Muscle of arm (tissue), 1 donor: ENCODE measurements at regions not wholly inside any gene's neighbourhood (a gene's known extent, or its start where the extent isn't known, plus 50 kb on each side); places are given as distances from the start of the nearest gene placed in this dataset.

Experiments
- DNase-seq: peaks from one replicate; pipeline ENCODE4 v3.0.0-alpha.2; 2013

DNA sequence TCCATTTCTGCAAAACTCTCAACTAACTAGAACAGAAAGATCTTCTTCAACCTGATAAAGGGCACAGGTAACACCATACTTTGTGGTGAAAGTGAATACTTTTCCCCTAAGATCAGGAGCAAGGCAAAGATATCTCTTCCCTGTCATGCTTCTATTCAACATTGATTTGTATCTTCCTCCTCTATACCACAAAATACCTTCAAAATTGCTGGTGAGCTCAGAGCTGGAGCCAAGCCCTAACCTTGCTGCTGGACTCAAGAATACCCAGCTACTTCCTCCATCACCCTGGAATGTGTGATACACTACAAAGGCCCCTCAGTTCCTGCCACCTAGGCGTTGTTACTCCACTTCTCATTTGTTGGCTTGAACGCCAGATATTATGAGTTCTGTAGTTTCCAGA, 499.0 kb downstream of the ACTL7B start:
- DNase-seq, result no peak

DNA sequence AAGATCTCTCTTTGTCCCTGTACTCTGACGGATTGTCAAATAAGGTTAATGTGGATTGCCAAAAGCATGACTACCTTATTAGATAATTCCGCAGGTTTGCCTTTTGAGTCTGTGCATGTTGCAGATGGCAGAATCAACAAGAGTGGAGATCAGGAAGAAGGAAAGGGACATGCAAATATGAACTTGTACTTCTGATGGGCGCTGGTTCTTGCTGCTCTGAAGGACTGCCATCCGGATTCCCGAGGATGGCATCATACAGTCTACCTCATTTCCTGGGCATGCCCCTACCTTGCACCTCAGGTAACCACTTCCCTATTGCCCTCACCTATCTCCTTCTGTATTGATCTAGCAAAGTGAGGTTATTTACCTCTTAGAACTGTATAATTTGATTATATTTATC, 504.2 kb downstream of the ACTL7B start:
- DNase-seq, result no peak

DNA sequence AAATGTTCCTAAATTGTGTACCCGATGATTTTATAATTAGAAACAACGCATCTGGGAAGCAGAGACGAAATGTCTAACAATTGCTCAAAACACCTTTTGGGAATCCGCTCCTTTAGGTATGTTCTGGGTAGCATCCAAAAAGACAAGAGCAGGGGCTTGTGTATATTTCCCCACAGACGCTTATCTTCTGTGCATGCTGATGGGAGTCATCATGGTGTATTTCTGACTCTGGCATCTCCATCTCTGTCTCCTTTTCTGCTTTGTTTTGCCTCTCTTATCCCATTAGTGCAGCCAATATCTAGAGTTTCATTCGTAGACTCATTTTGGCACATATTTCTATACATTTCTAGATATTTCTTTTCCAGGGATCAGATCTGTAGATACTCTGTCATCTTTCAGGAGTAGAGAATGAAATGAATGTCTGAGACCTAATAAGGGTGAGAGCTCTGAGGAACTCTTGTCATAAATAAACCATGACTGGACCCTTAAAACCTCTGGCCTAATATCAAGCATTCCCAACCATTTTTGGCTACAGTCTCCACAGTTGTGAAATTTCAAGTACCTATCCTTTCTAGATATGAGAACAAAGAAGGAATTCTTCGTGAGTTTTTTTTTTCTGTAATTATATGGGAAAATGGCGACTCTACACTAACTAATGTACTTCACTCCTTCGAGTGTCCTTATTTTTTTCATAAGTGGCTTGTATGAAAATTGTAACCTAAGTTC, 508.2 kb downstream of the ACTL7B start:
- no peak for DNase-seq

DNA sequence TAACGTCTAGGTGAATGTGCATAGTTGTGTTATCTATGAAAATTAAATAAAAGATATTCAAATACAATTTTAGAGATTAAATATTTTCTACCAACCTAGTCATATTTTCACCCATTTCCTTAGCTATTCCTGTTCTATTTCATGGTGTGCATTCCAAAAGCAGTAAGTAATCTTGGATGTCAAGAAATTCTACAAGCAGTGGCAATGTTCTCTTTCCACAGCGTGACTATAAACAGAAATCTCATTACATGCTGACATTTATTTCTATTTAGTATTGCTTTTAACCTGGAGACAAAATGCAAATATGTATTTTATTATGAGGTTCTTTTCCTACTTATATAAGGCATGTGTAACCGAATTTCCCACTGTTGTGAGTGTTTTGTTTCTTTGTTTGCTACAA, 510.0 kb downstream of the ACTL7B start:
- no peak for DNase-seq

DNA sequence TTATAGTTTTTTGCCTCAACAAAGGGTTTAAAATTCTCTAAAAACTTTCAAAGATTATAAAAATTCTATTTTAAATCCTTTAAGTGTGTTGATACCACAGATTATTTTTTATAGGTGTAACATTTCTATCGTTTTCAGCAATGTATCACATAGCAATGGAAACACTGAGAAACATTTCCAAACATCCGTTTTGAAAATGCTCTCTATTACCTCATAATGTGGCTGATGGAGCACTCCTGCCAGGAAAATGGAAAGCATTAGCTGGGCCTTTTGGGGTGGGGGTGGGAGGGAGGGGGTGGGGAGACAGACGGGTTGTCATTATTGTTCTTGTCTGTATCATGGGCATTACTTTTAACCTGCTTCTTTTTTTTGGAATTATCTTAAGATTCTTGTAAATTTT, 516.5 kb downstream of the ACTL7B start:
- peak; percentile 12 for DNase-seq

- DNase-seq, result no peak
Measured at GRCh38 chr9:108336575-108336974, 519.2 kb downstream of the ACTL7B start.

DNA sequence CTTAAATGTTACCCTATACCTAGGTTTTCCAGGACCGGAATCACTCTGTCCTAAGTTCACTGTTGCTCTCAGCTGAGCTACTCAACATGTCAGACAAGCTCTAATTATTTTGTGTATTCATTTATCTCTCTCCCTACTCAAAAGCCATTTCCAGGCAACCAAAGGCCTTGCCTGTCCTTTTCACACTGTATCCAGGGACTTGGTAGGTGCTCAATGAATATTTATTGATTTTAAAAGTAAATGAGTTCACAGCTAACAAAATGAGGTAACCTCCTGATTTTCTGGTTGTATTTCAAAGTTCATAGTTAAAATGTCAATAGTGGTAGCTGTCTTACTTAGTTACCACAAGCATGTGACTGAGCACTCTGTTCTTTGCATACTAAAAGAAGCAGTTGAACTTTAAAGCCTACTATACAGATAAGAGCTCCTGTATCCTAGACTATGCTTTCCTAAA, 522.2 kb downstream of the ACTL7B start:
- DNase-seq, result no peak

DNA sequence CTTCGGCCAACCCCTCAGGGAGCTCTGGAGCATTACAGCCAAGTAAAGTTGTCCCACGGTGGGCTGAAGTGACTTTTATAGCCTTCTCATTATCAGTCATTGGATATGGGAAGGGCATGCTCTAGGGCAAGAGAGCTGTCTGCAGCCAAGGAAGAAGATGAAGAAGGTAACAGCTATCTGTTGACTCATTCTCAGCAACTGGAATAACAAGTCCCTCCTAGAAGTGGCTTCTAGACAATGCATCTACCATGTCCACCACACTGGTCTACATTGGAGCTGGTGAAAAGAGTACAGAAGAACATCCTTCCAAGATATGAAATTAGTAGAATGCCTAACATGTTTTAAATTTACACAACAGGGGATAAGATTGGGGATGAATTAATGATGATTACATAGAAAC, 524.2 kb downstream of the ACTL7B start:
- DNase-seq, result no peak

DNA sequence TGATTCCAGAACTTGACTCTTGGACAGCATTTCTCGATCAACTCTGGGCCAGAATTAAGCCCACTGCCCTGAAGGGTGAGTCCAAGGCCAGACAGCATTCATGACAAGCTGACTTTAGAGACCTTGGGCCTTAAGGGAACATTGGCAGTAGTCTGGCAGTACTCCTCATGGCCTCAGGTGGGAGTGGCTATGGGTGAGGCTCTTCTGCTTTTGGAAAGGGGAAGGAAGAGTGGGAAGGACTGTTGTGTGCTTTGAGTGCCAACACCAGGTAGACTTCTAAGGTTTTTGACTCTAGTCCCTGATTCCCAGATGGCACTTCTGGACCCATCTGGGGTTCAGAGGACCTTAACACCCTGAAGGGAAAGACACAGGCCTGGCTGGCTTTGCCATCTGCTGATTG, 530.4 kb downstream of the ACTL7B start:
- no peak for DNase-seq

GRCh38 chr9:108323615-108324014, 532.2 kb downstream of the ACTL7B start:
- no peak for DNase-seq

GRCh38 chr9:108322326-108323098, 533.3 kb downstream of the ACTL7B start:
- no peak for DNase-seq

DNA sequence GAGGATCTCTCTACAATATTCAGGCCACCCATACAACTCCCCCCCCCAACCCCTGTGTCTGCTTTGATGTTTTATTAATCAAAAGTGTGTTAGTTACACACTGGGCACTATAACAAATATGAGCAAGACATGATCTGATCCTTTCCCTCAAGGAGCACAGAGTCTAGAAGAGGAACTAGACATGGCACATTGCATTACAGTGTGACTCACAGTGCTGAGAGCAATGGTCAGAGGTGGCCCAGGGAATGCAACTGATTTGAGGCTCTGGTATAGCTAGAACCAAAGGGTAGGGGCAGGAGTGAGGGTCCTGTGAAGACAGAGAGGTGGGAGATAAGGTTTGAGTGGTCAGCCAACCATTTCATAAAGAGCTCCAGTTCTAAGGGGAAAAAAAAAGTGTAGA, 539.2 kb downstream of the ACTL7B start:
- DNase-seq, result no peak

DNA sequence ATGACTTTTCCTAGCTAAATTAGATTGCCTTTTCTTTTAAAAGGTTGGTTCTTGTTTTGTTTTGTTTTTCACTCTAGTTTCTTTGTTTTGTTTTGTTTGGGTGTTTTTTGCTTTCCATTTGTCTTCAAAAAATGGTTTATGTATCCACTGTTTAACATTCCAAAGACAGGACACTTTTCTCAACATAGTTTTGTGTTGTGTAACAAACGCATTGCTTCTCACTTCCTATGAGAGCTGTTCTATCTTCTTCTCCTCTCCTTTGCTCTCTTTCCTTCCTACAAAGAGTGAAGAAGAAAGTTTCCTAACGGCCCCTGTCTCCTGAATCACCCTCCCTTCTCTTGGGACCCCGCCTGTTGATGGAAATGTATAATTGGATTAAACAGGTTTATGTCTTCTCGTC, 539.7 kb downstream of the ACTL7B start:
- DNase-seq, result no peak

- DNase-seq, result peak; percentile 79
Measured at GRCh38 chr9:108311745-108312144, 544.0 kb downstream of the ACTL7B start.

DNA sequence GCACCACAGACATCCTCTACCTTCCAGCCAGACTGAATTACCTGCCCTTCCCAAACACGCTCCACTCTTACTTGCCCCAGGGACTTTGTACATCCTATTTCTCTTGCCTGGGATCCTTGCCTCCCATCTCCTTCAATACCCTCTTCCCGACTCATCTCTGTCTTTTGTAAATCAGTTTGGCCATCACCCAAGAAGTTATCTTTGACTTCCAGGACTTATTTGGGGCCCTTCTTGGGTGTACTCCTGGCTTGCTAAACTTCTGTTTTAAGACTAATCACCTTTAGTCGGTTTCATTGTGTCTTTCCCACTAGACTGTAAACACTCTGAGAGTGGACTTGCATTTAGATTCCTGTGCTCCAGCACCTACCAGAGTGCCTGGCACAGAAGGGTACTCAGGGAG, 545.6 kb downstream of the ACTL7B start:
- DNase-seq, result no peak

GRCh38 chr9:108300306-108301287, 555.2 kb downstream of the ACTL7B start:
- no peak for DNase-seq

GRCh38 chr9:108297073-108297472, 558.7 kb downstream of the ACTL7B start:
- peak; percentile 76 for DNase-seq

DNA sequence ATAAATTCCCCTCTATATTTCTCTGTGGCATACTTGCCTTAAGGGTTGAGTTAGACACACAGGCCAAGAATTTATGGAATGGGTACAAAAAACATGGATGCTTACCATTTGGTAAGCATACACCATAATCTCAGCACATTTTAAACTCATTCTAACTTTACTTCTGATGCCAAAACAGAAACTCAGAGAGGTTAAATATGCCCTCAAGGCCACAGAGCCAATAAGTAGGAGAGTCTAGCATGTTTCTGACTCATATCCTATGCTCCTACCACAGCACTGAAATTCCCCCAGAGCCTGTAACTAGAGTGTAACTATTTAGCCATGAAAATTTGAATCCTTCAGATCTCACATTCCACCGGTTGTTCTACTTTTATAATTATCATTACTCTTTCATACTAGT, 559.7 kb downstream of the ACTL7B start:
- no peak for DNase-seq

DNA sequence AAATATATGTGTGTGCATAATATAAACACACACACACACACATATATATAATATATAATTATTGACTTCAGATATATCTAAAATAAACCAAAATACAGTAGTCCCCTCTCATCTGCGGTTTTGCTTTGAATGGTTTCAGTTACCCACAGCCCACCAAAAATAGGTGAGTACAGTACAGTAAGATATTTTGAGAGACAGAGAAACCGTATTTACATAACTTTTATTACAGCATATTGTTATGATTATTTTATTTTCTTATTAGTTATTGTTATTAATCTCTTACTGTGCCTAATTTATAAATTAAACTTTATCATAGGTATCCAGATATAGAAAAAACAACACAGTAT, 564.2 kb downstream of the ACTL7B start:
- no peak for DNase-seq

- DNase-seq, result no peak
Measured at GRCh38 chr9:108290839-108291585, 564.8 kb downstream of the ACTL7B start.

DNA sequence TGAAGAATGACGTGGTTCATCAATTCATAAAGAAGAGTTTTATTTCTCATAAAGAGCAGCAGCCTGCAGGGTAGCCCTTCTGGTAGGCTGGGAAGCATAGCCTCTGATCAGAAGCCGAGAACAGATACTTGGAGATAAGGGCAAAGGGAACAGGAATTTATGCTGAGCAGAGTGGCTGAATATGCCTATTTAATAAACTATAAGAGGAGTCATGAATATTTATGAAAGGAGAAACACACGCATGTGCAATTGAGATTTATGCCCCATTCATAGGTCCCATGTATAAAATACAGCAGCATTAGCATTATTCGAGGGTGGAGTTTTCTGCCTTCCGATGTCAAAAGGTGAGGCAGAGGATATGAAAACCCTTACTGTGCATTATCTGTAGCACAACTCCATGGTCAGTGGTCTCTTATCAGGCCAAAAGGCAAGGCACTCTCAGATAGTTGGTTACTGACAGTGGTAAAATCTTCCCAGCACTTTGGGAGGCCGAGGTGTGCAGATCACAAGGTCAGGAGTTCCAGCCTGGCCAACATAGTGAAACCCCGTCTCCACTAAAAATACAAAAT, 569.1 kb downstream of the ACTL7B start:
- no peak for DNase-seq
